PC-3 (cell line): ENCODE measurements at regions not wholly inside any gene's neighbourhood (a gene's known extent, or its start where the extent isn't known, plus 50 kb on each side); places are given as distances from the start of the nearest gene placed in this dataset.

ENCODE experiments used
- CTCF ChIP-seq: fragments of 300-600 bp; sonication (generic); conservative IDR thresholded peaks from 2 replicates; pipeline ENCODE4 v1.5.1; 2017; ENCODE audit warnings: antibody characterized with exemption, low read depth, mild to moderate bottlenecking, low read length
- EZH2 ChIP-seq: fragments of 300-600 bp; sonication (generic); IDR thresholded peaks from one replicate; pipeline ENCODE4 v1.6.1; 2017; ENCODE audit warnings: antibody characterized with exemption, mild to moderate bottlenecking, low read length; ENCODE audit not compliant: unreplicated experiment
- EZH2phosphoT487 ChIP-seq: fragments of 300-600 bp; sonication (generic); IDR thresholded peaks from 2 replicates; pipeline ENCODE4 v1.6.1; 2018; ENCODE audit warnings: mild to moderate bottlenecking, antibody characterized with exemption, low read length, borderline replicate concordance

DNA sequence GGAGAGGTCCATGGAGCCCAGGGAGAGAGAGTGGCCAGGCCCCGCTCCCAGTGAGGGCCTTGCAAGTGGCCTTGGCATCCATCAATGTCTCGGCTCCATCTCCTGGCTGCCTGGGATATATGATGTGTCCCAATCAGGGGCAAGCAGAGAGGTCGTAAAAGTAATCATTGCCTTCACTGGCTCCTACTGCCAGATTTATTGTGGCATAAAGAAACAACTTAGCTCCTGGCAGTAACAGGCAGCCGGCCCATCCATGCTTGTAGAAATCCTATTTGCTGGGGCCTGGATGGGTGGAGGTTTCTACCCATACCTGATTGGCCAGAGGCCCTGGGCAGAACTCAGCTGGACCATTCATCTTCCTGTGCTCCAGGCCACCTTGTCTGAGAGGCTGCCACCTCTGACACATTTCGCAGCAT is 272.6 kb downstream of the MATN1 start:
- TF ChIP-seq CTCF (no peak), EZH2phosphoT487 (no peak), EZH2 (no peak)
